GM19452 (cell line): ENCODE measurements at regions not wholly inside any gene's neighbourhood (a gene's known extent, or its start where the extent isn't known, plus 50 kb on each side); places are given as distances from the start of the nearest gene placed in this dataset.
"Not testable (repeated sequence)": the region's sequence is repeated elsewhere in the genome, so short reads cannot be mapped to it uniquely, and the experiment has no call there.

ENCODE experiments used
- ATAC-seq: cut with Tn5 transposase; IDR thresholded peaks from one replicate; pipeline ENCODE4 v1.9.1; 2021; ENCODE audit not compliant: unreplicated experiment

DNA sequence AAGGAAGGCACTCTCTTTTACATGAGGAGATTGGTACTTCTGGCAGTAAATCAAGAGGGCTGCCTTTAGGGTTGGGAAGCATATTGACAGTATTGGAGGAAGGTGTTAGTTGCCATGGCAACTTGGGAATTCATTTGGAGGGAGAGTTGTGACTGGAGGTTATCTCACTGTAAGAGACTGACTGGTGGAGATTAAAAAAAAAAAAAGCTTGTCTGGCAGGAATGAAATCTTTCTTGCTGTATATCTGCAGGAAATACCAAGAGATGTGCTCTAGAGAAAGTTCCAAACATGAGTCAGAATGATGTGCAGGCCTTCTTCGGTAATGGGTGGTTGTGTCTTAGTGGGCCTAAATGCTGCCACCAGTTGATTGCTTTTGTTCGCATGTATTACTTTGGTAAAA is 59.8 kb upstream of the FAM72C start:
- not testable (repeated sequence) for ATAC-seq

DNA sequence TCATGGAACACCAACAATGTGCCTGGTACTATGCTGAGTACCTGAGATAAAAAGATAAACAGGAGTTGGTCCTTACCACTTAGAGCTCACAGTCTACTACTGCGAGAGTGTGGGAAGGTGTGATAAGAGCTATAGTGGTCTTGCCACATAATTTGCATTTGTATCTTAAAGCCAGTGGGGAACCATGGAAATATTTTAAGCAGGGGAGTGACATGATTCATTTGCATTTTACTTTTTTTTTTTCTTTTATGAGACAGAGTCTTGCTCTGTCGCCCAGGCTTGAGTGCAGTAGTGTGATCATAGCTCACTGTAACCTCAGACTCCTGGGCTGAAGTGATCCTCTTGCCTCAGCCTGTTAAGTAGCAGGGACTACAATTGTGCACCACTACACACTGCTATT is 54.2 kb upstream of the FAM72C start:
- peak; percentile 86 for ATAC-seq

DNA sequence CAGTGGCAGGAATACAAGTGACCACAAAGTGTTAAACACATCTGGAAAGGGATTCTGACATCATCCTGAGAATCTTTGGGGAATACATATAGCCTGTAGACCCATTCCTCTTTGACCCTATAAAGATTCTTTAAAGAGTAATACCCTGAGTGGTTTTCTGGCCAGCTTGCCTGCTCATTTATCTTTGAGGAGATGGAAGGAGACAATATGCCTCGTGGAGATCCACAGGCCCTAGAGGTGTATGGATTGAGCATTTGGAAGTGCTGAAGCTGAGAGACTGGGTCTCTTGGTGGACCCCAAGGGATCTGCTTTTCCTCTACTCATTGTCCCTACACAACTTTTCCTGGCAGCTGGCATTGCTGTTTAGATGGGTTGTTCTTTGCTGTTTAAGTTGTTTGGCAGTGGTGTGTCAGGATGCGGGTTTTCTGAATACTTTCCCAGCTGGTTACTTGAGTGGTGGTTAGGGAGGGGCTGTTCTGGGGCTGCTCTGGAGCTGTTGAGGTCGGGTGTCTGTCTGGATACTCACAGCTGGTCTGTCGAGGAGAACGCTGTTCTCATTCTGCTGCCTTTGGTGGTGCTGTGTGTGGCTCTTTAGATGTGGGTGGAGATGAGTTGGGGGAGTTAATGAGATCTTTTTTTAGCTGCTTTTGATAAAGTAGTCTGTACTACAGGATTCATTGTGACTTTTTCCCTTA is 50.1 kb upstream of the FAM72C start:
- not testable (repeated sequence) for ATAC-seq
